GM23248 (cell line): ENCODE measurements at regions not wholly inside any gene's neighbourhood (a gene's known extent, or its start where the extent isn't known, plus 50 kb on each side); places are given as distances from the start of the nearest gene placed in this dataset.

ENCODE experiments used
- DNase-seq: peaks from one replicate; pipeline ENCODE4 v3.0.0-alpha.2; 2015
- H2AFZ ChIP-seq: fragments of 200-600 bp; sonication (generic); 2 replicates; pipeline ENCODE4 v1.6.1; 2016; ENCODE audit warnings: antibody characterized with exemption
- H3F3A ChIP-seq: fragments of 200-600 bp; sonication (generic); 2 replicates; pipeline ENCODE4 v1.6.1; 2016; ENCODE audit warnings: mild to moderate bottlenecking, antibody characterized with exemption, mixed run types; ENCODE audit not compliant: insufficient read depth
- H3K27ac ChIP-seq: fragments of 200-600 bp; sonication (generic); 2 replicates; pipeline ENCODE4 v1.5.1; 2016; ENCODE audit warnings: mild to moderate bottlenecking
- H3K27me3 ChIP-seq: fragments of 200-600 bp; sonication (generic); replicated peaks from 2 replicates; pipeline ENCODE4 v1.6.1; 2016; ENCODE audit warnings: mild to moderate bottlenecking; ENCODE audit not compliant: insufficient read depth
- H3K36me3 ChIP-seq: fragments of 200-600 bp; sonication (generic); 2 replicates; pipeline ENCODE4 v1.6.1; 2016; ENCODE audit warnings: low read depth, mild to moderate bottlenecking
- H3K4me1 ChIP-seq: fragments of 200-600 bp; sonication (generic); 2 replicates; pipeline ENCODE4 v1.6.1; 2016; ENCODE audit warnings: mild to moderate bottlenecking; ENCODE audit not compliant: insufficient read depth
- H3K4me2 ChIP-seq: fragments of 200-600 bp; sonication (generic); one replicate; pipeline ENCODE4 v1.6.1; 2016; ENCODE audit warnings: mild to moderate bottlenecking; ENCODE audit not compliant: unreplicated experiment
- H3K4me3 ChIP-seq: fragments of 200-600 bp; sonication (generic); 2 replicates; pipeline ENCODE4 v1.5.1; 2016; ENCODE audit warnings: mild to moderate bottlenecking
- H3K79me2 ChIP-seq: fragments of 200-600 bp; sonication (generic); 2 replicates; pipeline ENCODE4 v1.6.1; 2016; ENCODE audit warnings: mild to moderate bottlenecking; ENCODE audit not compliant: insufficient read depth
- H3K9ac ChIP-seq: fragments of 200-600 bp; sonication (generic); 2 replicates; pipeline ENCODE4 v1.6.1; 2016; ENCODE audit warnings: mild to moderate bottlenecking
- H3K9me2 ChIP-seq: fragments of 200-600 bp; sonication (generic); 2 replicates; pipeline ENCODE4 v1.6.1; 2016; ENCODE audit warnings: mixed run types, mild to moderate bottlenecking, moderate library complexity; ENCODE audit not compliant: insufficient read depth
- H3K9me3 ChIP-seq: fragments of 200-600 bp; sonication (generic); one replicate; pipeline ENCODE4 v1.6.1; 2017; ENCODE audit warnings: low read depth
- H4K20me1 ChIP-seq: fragments of 200-600 bp; sonication (generic); 2 replicates; pipeline ENCODE4 v1.6.0; 2016; ENCODE audit not compliant: insufficient read depth
- EZH2 ChIP-seq: fragments of 200-600 bp; sonication (generic); IDR thresholded peaks from 2 replicates; pipeline ENCODE4 v1.6.1; 2018; ENCODE audit warnings: antibody characterized with exemption, mild to moderate bottlenecking; ENCODE audit not compliant: insufficient read depth, poor library complexity, severe bottlenecking
- EZH2phosphoT487 ChIP-seq: fragments of 200-600 bp; sonication (generic); IDR thresholded peaks from 2 replicates; pipeline ENCODE4 v1.6.1; 2018; ENCODE audit warnings: antibody characterized with exemption, moderate library complexity, mild to moderate bottlenecking, low read depth; ENCODE audit not compliant: insufficient read depth
- WGBS, 2 experiments: methylation state at CpG; one replicate each; pipeline ENCODE4 v1.1.6; 2015 to 2017; ENCODE audit warnings: low lambda C conversion rate in 2 of 2, low coverage in 1 of 2; ENCODE audit errors: missing lambda C conversion rate in 2 of 2; 5-methylcytosine and 5-hydroxymethylcytosine counted together
- in situ Hi-C: fragments of 300-500 bp; cut with MboI; formaldehyde crosslinking; loops from 2 replicates; pipeline ENCODE4 v1.15.0; 2020

- Histone ChIP-seq H2AFZ (no peak overlapping the region), H3K36me3 (no peaks in the 10 kb centered on the region), H3K27me3 (no peaks in the 10 kb centered on the region), H3K9me2 (no peaks in the 10 kb centered on the region), H3K9ac (no peak overlapping the region), H3F3A (no peaks in the 10 kb centered on the region), H3K27ac (no peak overlapping the region), H3K4me3 (no peak overlapping the region), H3K9me3 (no peaks in the 10 kb centered on the region), H3K4me2 (no peak overlapping the region), H4K20me1 (no peaks in the 10 kb centered on the region), H3K79me2 (no peaks in the 10 kb centered on the region), H3K4me1 (no peaks in the 10 kb centered on the region)
- in situ Hi-C loops = no loop called here
- no peak for DNase-seq
- WGBS, 2 experiments = 7% methylated on average over 2 of the region's 2 CpGs
- TF ChIP-seq EZH2phosphoT487 (no peak), EZH2 (no peak)
These were observed 563.8 kb upstream of the FRG1 start for GRCh38 chr4:189376901-189377300.

- TF ChIP-seq EZH2 (no peak), EZH2phosphoT487 (no peak)
- H3K27ac ChIP-seq = no peak overlapping the region
- H4K20me1 ChIP-seq = no peaks in the 10 kb centered on the region
- no peak overlapping the region for H3K9ac ChIP-seq
- in situ Hi-C loops = no loop called here
- H3K27me3 ChIP-seq = no peaks in the 10 kb centered on the region
- H3K79me2 ChIP-seq = no peaks in the 10 kb centered on the region
- H3K9me2 ChIP-seq = no peaks in the 10 kb centered on the region
- DNase-seq = no peak
- no peaks in the 10 kb centered on the region for H3K4me1 ChIP-seq
- H3K4me2 ChIP-seq = no peak overlapping the region
- WGBS, 2 experiments = 0 to 7% methylated on average over 2 of the region's 2 CpGs
- H3K4me3 ChIP-seq = no peak overlapping the region
- H3F3A ChIP-seq = no peaks in the 10 kb centered on the region
- H3K36me3 ChIP-seq = no peaks in the 10 kb centered on the region
- no peak overlapping the region for H2AFZ ChIP-seq
- H3K9me3 ChIP-seq = no peaks in the 10 kb centered on the region
These were observed 563.1 kb upstream of the FRG1 start for GRCh38 chr4:189377569-189377968.

- Histone ChIP-seq H3F3A (no peaks in the 10 kb centered on the region), H3K79me2 (no peaks in the 10 kb centered on the region), H3K27ac (no peak overlapping the region), H3K9ac (no peak overlapping the region), H3K4me2 (no peak overlapping the region), H4K20me1 (no peaks in the 10 kb centered on the region), H3K9me3 (no peaks in the 10 kb centered on the region), H3K9me2 (no peaks in the 10 kb centered on the region), H2AFZ (no peak overlapping the region), H3K36me3 (no peaks in the 10 kb centered on the region), H3K27me3 (no peaks in the 10 kb centered on the region), H3K4me1 (no peaks in the 10 kb centered on the region), H3K4me3 (no peak overlapping the region)
- TF ChIP-seq EZH2 (no peak), EZH2phosphoT487 (no peak)
- WGBS, 2 experiments = 3 to 7% methylated on average over 1 of the region's 1 CpG
- no peak for DNase-seq
- in situ Hi-C loops = no loop called here
These were observed 555.6 kb upstream of the FRG1 start for GRCh38 chr4:189385098-189385497.

- in situ Hi-C loops = no loop called here
- H3K79me2 ChIP-seq = no peaks in the 10 kb centered on the region
- H3K9me3 ChIP-seq = no peaks in the 10 kb centered on the region
- H3K9me2 ChIP-seq = no peaks in the 10 kb centered on the region
- H2AFZ ChIP-seq = no peak overlapping the region
- no peak overlapping the region for H3K4me3 ChIP-seq
- no peak overlapping the region for H3K27ac ChIP-seq
- no peaks in the 10 kb centered on the region for H3K36me3 ChIP-seq
- no peak for TF ChIP-seq EZH2phosphoT487
- TF ChIP-seq EZH2 = no peak
- no peak for DNase-seq
- 29 to 35% methylated on average over 2 of the region's 2 CpGs for WGBS, 2 experiments
- no peaks in the 10 kb centered on the region for H3K4me1 ChIP-seq
- no peaks in the 10 kb centered on the region for H3F3A ChIP-seq
- H4K20me1 ChIP-seq = no peaks in the 10 kb centered on the region
- no peaks in the 10 kb centered on the region for H3K27me3 ChIP-seq
- no peak overlapping the region for H3K4me2 ChIP-seq
- no peak overlapping the region for H3K9ac ChIP-seq
These were observed 555.1 kb upstream of the FRG1 start for GRCh38 chr4:189385579-189385978.

GRCh38 chr4:189396435-189396834, 544.2 kb upstream of the FRG1 start:
- H3K9ac ChIP-seq = no peak overlapping the region
- H3K79me2 ChIP-seq = no peaks in the 10 kb centered on the region
- no peaks in the 10 kb centered on the region for H3K27me3 ChIP-seq
- DNase-seq = no peak
- no peak overlapping the region for H3K27ac ChIP-seq
- no peaks in the 10 kb centered on the region for H3K9me2 ChIP-seq
- H3K4me1 ChIP-seq = no peaks in the 10 kb centered on the region
- H3K9me3 ChIP-seq = no peaks in the 10 kb centered on the region
- no peaks in the 10 kb centered on the region for H4K20me1 ChIP-seq
- in situ Hi-C loops = no loop called here
- no peaks in the 10 kb centered on the region for H3F3A ChIP-seq
- WGBS, 2 experiments = 23 to 33% methylated on average over 7 of the region's 7 CpGs
- H3K4me3 ChIP-seq = no peak overlapping the region
- H3K36me3 ChIP-seq = no peaks in the 10 kb centered on the region
- no peak for TF ChIP-seq EZH2phosphoT487
- no peak for TF ChIP-seq EZH2
- no peak overlapping the region for H2AFZ ChIP-seq
- no peak overlapping the region for H3K4me2 ChIP-seq
